G401.6 (cell line): ENCODE measurements at regions not wholly inside any gene's neighbourhood (a gene's known extent, or its start where the extent isn't known, plus 50 kb on each side); places are given as distances from the start of the nearest gene placed in this dataset.
A peak's percentile ranks its signal among the peaks of the same experiment; 100 is the strongest.
"Not testable (repeated sequence)": the region's sequence is repeated elsewhere in the genome, so short reads cannot be mapped to it uniquely, and the experiment has no call there.

Experiments used
- FAIRE-seq: peaks from 2 replicates; lab custom pipeline; 2012; peaks lifted over from hg19 to GRCh38; lab: Jason Lieb, UNC

DNA sequence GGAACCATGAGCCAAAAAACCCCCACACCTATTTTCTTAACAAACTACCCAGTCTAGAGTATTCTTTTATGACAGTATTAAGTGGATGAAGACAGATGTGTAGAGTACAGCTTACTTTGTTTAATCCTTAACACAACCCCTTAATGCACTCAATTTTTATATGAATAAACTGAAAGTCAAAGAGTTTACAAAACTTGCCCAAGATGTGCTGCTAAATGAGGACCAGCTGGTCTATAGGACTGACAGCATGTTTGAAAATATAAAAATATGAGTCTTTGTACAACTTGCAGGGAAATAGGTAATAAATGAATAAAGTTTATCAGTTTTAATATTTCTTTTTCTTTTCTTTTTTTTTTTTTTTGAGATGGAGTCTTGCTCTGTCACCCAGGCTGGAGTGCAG is 102.3 kb downstream of the ZFY start:
- no peak for FAIRE-seq

- FAIRE-seq = no peak
Measured at GRCh38 chrY:3040415-3040814, 105.2 kb downstream of the ZFY start.

DNA sequence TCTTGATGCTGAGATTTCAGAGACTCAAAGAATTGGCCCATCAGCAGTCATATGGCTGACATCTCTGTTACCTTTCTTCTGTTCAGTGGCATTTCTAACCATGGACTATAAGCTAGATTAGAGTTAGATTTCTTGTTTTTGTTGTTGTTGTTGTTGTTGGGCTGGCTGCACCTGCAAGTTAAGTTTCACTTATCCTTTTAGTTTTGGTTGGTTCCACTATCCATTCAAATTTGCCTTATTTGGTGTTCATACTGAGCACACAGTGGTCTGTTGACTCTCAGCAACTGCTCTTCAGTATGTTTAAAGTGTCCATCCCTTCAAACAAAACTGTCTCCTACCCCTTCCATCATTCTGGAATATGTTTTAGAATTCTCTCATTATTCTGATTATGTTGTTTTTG is 106.8 kb downstream of the ZFY start:
- no peak for FAIRE-seq

GRCh38 chrY:3042901-3043300 is 107.7 kb downstream of the ZFY start:
- no peak for FAIRE-seq

DNA sequence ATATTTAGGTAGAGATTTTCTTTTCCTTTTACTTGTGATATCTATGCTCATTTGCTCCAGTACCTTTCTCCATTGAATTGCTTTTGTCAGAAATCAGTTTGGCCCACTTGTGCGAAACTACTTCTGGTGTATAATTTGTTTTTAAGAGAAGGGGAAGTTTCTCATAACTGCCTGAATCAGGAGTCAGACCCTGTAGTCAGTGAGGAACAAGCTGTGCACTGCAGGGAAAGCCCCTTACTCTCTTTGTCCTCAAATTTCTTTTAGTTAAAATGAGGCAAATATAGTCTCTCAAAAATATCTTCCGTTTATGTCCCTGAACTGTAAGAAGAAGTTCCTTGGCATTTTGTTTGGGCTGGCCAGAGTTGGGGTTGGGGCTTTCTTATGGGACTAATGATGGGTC is 109.9 kb downstream of the ZFY start:
- no peak for FAIRE-seq

DNA sequence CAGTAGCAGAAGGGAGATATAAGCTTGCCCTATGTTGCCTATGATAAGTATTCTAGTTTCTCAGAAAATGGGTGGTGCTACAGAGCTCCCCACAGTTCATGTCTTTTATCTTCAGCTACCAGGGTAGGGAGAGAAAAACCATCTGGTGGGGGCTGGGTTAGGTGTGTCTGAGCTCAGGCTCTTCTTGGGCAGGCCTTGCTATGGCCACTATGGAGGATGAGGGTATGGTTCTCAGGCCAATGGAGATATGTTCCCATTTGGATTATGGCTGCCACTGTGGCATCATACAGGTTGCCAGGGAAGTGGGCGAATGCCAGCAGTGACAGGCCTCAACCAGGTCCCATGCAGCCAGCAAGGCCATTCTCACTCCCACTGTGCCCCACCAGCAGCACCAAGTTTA is 120.3 kb downstream of the ZFY start:
- not testable (repeated sequence) for FAIRE-seq

DNA sequence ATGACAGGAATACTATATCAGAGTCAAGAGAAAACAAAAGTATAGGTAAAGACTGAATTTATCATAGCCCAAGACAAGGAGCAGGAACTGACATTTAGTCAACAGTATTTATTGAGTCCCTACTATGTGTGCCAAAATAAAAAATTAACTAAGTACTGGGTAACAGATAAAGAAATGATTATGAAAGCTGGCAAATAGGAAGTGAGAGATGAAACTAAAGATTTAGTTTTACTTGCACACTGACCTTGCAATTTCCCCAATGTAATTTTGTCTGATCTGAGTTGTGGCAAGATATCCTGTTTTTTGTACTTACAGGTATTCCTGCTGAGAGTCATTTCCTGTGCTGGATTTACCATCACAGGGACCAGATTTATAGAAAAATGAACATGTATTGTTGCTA is 123.2 kb downstream of the ZFY start:
- not testable (repeated sequence) for FAIRE-seq

DNA sequence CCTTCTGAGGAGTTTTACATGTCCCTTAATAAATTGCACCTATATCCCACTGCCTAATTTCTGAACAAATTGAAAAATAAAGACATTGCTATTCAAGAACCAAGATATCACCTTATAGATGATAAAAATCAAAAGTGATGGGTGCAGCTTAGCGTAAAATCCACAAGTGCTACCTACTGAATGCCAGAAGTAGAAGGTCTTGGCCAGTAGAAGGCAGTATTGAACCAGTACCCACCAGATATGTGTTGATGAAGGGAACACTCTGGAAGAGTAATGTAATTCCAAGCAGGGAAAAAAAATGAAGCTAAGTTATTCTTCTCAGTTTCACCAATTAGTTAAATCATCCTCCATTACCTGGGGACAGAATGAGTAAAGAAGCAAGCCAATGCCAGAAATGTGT is 125.5 kb downstream of the ZFY start:
- FAIRE-seq = not testable (repeated sequence)

DNA sequence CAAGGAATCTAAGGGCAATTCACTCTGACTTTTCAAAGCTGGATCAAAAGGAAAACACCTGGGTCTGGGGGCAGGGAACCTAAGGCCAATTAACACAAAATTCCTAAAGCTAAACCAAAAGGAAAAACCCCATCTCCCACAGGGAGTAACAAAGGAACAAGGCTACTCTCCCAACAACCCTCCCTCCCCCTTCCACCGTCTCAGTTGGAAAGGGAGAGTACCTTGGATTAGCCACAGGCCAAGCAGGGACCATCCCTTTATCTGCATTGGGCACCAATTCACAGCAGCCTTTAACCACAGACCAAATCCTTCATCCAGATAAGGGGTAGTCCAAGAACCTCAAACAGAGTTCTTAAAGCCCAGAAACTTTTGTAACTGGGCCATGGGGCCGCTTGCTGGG is 153.0 kb downstream of the ZFY start:
- not testable (repeated sequence) for FAIRE-seq

DNA sequence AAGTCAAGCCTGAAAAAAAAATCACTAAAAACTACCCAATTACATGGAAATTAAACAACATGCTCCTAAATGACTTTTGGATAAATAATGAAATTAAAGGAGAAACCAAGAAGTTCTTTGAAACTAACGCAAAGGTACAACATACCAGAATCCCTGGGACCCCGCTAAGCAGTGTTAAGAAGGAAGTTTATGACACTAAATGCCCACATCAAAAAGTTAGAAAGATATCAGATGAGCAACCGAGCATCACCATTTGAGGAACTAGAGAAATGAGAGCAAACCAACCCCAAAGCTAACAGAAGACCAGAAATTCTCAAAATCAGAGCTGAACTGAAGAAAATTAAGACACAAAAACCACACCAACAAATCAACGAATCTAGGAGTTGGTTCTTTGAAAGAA is 173.5 kb downstream of the ZFY start:
- not testable (repeated sequence) for FAIRE-seq

DNA sequence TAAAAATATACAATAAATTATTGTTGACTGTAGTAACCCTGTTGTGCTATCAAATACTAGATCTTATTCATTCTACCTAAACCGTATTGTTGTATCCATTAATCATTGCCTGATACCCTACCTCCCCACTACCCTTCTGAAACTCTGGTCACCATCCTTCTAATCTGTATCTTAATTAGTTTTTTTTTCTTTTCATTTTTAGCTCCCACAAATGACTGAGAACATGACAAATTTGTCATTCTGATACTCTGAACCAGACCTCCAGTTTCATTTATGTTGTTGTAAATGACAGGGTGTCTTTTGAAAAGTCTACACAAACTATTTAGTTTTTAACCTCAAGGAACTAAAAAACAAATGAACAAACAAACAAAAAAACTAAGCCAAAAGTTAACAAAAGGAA is 185.1 kb downstream of the ZFY start:
- FAIRE-seq = peak; percentile 80

DNA sequence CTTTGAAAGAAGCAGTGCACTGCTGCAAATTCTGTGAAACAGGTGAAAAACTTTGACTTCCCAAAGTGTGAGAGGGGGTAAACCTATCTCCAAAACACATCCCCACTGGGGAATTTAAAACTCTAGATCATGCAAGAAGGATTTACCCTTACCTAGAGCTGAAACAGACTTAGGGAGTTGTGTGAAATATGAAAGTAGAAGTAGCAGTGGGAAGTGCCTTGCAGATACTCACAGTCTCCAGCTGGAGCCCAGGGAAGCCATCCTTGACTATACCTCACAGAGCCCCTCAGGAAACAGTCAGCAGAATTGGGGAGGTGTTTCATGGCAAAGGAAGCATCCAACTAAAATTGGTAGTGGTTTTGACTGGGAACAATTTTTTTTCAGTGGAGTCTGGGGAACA is 185.5 kb downstream of the ZFY start:
- not testable (repeated sequence) for FAIRE-seq

DNA sequence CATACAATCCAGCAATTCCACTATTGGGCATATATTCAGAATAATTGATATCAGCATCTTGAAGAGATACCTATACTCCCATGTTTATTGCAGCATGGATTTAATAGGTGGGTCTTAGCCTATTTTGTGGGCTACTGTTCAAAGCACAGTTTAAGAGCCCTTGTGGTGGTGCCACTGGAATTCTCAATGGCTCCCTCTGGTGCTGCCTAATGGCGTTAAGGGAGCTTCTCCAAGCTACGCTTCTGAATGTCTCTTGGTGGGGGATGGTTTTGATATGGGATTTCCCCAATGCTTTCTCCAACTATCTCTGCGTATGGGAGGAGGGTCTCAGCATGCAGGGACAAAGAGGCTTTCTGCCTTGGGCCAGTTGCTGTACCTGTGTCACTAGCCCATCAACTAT is 188.3 kb downstream of the ZFY start:
- not testable (repeated sequence) for FAIRE-seq

DNA sequence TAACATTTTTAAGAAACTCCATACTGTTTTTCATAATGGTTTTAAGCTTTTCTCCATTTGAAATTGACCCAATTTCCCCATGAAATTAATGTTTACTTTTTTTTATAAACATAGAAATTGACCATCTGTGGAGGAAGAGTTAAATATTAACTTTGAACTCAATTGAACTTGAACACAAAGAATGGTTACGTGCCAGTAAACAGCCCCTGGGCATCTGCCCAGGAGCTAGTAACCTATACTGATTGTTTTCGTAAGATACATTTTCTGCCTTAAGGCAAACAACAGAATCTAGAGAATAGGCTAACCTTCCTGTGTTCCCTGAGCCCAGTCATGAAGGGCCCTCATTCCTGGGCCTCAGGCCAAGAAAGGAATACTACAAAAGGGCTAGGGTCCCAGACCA is 235.9 kb downstream of the ZFY start:
- FAIRE-seq = not testable (repeated sequence)

- not testable (repeated sequence) for FAIRE-seq
Measured at GRCh38 chrY:3195035-3195434, 259.9 kb downstream of the ZFY start.

GRCh38 chrY:3202287-3202686 is 267.1 kb downstream of the ZFY start:
- FAIRE-seq = not testable (repeated sequence)

DNA sequence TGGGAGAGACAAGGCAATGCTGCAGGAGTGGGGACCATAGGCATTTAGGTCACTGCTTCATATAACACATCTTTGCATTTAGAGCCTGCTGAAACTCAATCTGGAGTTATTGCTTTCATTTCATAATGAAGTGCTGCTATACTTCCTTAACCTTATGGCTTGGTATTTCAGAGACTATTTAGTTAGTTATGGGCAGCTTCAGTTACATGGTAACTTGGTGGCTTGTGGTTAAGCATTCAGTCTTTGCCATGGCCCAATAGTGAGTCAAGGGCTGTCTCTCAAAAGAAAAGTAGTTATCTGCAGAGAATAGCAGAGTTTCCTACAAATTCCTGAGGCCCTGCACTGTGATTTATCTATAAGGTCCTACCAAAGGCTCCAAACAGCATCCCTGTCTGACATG is 271.6 kb downstream of the ZFY start:
- not testable (repeated sequence) for FAIRE-seq

GRCh38 chrY:3213183-3213582 is 278.0 kb downstream of the ZFY start:
- not testable (repeated sequence) for FAIRE-seq

DNA sequence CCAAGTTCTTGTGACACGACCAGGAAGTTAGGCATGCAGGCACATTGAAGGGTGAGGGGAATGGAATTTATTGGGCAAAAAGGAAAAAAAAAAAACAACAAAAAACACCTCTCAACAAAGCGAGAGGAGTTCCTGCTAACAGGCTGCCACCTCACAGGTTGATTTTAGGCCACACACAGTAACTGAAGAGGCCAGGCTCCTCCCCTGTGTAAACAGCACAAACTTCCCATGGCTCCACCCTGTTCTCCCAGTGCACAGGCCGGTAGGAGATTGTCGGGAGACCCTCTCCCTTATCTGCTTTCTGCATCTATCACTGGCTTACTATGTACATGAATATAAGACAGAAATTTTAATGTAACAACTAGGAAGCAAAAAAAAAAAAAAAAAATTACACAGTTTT is 283.0 kb downstream of the ZFY start:
- FAIRE-seq = not testable (repeated sequence)

- FAIRE-seq = not testable (repeated sequence)
Measured at GRCh38 chrY:3218559-3218958, 283.4 kb downstream of the ZFY start.

- not testable (repeated sequence) for FAIRE-seq
Measured at GRCh38 chrY:3262911-3263310, 316.0 kb upstream of the TGIF2LY start.

- FAIRE-seq = not testable (repeated sequence)
Measured at GRCh38 chrY:3288063-3288462, 290.8 kb upstream of the TGIF2LY start.

DNA sequence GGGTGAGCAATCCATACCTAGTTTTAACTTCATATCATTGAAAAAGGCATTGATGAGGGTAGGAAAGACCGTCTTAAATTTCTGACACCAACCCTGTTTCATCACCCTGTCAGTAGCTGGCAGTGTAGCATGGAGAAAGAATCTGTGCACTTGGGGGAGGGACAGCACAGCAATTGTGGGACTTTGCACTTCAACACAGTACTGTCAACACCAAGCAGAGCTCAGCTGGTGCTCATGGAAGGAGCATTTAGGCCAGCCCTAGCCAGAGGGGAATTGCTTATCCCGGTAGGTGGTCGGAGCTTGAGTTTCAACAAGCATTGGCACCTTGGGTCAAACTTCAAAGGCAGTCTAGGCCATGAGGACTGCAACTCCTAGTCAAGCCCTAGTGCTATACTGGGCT is 281.6 kb upstream of the TGIF2LY start:
- FAIRE-seq = not testable (repeated sequence)

DNA sequence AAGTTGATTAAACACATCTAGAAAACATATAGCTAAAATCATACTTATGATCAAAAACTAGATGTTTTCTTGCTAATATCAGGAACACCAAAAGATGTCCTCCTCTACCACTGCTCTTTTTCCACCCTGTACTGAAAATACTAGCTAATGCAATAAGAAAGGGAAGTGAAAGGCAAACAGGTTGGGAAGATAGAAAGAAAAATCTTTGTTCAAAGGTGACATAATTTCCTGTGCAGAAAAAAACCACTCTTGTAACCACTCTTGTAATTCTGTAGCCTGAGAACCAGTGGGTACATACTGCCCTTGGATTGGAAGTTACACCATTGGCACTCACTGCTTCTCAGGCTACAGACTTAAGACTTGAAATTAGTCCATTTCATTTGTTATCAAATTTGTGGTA is 258.9 kb upstream of the TGIF2LY start:
- FAIRE-seq = not testable (repeated sequence)

DNA sequence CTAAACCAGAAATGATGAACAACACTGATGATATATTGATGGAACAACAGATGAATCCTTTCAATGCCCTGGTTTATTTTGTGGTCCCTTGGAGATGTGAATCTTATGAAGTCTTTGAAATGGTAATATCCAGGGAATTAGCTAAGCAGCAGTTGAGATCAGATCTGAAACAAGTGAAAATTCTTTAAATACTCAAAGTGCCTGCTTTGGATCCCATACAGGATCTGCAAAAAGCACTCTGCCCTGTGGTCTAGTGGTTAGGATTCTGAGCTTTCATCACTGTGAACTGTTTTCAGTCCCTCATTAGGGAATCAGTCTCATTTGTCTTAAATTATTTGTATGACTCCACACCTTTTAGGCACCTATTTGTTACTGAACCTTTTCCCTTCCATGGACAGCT is 211.3 kb upstream of the TGIF2LY start:
- not testable (repeated sequence) for FAIRE-seq
